Effector CD8-positive, alpha-beta T cell (primary cell): ENCODE measurements at regions not wholly inside any gene's neighbourhood (a gene's known extent, or its start where the extent isn't known, plus 50 kb on each side); places are given as distances from the start of the nearest gene placed in this dataset.

ENCODE experiments used
- DNase-seq: peaks from one replicate; lab custom pipeline; 2025; lab: John Stamatoyannopoulos, UW

DNA sequence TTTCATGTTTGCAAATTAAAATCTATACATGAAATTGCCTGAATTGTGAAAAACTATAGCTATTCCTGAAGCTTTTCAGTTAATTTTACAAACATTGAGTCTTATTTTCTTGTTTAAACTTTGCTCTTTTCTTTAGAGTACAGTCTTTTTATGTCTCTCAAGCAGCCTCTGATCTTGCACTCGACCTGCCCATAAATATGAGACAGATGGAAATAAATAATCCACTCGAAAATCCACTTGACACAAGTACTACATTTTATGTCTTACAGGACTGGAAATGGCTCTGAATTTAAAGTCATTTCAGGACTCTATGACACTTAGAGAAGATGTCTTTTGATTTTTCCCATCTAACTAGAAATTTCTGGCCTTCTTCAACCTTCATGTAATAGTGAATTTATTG is 283.8 kb downstream of the USP25 start:
- DNase-seq, result no peak

DNA sequence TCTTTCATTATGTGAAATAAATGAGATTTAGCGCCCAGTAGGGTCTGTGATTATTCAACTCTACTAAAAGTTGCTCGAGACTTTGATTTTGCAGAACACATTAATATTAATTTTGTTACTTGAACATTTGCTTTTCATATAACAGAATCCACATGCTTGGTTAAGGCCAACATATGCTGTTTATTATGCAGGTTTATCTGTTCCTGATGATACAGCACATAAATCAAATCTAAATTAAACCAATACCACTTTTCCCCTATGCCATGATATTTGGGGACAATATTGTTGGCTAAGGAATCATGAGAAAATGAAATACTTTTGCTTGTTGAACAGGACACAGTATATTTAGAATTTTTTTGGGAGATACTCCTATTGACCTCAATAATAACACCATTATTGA is 291.1 kb downstream of the USP25 start:
- no peak for DNase-seq

DNA sequence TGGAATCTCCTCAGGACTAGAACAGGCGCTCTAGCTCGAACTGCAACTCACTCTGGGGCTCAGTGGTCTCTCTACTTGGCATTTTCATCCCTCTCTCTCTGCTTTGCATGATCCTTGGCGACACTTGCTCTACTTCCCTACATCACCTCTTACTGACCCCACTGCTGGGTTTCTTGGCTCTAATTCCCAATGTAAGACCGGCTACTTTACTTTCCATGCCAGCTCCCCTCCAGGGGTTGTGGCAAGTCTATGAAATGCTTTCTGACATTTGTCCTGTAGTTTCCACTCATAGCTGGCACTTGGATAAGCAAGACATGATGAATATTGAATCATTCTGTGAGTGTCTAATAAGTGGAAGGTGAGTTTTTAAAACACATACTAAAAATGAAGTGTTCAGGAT is 292.3 kb downstream of the USP25 start:
- no peak for DNase-seq

DNA sequence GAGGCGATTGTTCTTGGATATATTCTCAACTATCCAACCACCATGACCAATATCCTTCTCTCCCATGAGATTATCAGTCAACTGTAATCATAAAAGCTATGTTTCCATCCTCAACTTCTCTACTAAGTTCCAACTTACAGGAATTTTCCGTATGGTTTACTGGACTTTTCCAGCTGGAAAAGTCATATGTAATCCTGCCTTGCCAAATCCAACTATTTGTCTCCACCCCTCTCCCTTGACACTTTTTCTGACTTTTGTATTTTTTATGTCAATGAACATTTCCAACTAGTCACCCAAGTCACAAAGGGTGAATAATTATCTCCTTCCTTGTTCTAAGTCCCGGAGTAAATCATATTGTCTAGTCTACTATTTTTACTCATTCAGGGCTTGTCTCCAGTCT is 293.1 kb downstream of the USP25 start:
- DNase-seq, result no peak

DNA sequence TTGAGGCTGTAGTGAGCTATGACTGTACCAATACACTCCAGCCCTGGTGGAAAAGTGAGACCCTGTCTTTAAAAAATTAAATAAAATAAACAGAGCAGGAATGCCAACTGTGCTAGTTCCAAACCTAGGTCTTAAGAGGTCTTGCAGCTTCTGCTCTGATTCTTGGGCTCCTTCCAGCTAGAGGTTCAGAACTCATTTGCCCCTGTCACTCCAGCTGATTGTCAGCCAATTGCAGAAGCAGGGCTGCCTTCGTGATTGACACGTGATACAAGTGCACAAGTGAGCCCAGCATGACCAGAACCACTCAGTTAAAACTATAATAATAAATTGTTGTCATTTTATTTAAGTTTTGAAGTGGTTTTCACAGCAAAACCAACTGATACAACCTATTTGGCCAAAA is 298.4 kb downstream of the USP25 start:
- no peak for DNase-seq

DNA sequence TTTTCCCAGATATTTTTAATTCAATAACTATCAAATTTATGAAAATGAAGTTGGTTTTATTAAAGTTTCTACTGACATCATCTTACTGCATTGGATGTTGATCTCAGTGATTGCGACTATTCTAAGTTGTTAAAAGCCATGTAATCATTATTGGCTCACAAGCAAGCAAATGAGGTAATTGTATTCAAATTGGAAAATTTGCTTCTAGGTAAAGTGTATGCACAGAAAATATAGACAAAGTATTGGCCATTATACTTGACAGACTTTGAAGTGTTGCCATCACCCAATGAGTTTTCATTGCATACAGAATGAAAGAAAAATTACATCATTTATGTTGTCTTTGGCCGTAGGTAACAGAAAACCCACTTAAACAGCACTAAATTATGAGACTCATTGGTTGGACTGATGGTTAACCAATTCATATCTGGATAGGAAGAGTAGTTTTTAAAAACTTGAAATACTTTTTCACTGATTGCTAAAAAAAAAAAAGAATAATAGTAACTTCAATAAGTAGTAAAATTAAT is 299.2 kb downstream of the USP25 start:
- DNase-seq, result no peak

DNA sequence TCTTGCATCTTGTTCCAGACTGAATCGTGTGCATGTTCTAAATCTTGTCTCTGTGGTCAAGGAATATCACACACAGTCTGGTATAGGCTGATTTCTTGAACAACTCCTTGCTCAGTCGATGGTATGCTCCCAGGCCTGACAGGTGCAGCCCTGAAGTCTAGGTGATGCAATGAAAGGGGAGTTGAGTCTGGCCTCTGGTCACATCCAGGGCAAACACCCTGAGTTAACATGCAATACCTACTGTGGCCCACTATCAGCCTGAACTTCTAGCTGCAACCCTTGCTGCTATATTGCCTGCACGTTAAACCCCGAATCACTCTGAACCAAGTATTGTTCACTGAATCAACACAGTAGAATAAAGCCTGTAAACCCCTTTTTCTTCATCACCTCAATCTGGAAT is 303.4 kb downstream of the USP25 start:
- no peak for DNase-seq

DNA sequence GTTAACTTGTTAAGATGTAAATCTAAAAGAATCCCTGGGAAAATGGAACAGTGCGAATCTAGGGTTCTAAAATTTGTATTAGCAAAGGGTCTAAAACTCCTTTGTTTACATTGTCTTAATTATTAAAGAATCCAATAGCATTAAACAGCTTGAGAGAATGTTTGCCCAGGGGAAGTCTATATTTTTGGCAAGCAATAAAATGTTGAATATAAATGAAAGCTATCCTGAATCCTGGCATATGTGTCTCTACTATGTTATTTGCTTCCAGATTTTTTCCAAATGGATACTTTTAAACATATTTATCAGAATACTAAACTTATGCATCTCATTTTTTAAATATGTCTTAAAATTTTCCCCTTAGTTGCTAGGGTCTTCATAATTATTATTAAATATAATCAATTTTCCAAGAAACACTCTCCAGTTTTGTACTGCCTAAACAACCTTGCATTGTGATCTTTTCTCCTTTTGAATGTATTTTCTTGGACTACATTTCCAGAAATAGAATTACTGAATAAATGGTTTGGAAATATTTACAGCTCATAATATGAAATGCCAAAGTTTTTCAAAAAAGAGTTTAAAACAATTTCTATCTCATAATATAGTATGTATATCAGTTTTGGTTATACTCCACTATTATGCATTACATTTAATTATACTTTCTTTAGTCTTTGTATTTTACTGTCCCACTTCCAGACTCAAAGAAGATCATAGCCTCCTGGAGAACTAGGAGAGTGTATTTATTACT is 304.8 kb downstream of the USP25 start:
- DNase-seq, result no peak

DNA sequence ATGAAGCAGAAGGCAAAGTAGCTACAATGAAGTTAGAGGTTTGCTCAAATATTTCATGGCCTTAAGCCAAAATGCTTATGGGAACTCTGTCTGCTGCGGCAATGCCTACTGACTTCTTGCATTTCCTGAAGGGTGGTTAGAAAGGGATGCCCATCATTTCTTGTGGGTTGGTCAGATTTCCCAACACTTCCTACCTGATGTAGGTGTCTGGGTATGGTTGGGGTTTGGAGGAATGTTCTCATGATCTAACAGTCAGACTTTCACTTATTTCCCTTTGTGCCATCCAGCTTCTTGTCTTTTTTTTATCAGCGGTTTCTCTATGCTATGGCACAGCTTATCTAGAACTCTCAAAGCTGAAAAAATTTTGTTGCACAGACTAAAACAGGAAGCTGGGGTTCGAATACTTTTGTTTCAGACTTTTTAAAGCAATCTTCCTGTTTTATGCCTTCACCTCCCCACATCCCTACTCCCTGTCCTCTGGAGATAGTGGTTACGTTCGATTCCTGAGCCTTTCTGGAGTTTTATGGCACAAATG is 307.7 kb downstream of the USP25 start:
- no peak for DNase-seq

DNA sequence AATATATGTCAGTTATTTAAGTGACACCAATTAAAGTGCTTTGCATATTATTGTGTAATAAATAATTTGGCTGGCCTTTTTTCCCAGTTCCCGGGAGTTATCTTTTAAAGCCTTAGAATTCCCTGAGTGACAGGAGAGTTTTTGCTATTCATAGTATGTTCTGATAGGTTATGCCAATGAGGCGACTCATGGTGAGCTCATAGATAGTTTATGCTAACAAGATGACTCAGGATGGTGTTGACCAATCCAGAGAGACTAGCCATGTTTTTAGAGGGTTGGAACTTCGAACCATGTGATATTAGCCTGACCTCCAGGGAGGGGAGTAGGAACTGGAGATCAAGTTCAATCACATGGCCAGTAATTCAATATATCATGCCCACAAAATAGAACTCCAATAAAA is 310.8 kb downstream of the USP25 start:
- no peak for DNase-seq

DNA sequence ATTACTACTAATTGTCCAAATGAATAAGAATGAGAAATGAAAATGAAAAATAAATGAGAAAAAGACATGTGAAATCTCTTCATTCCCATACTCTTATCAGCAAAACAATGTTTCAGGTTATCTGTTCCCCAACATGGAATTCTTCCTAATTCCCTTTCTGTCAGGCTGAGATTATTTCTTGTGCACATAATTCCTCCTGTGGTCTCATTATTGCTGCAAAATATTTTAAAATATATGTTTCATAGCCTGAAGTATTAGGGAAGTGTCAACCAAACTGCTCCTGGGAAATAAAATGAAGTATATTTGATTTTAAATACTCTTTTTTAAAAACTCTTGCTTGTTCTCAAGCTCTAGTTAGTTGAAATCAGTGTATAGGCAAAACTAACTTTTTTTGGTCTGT is 314.9 kb downstream of the USP25 start:
- no peak for DNase-seq

DNA sequence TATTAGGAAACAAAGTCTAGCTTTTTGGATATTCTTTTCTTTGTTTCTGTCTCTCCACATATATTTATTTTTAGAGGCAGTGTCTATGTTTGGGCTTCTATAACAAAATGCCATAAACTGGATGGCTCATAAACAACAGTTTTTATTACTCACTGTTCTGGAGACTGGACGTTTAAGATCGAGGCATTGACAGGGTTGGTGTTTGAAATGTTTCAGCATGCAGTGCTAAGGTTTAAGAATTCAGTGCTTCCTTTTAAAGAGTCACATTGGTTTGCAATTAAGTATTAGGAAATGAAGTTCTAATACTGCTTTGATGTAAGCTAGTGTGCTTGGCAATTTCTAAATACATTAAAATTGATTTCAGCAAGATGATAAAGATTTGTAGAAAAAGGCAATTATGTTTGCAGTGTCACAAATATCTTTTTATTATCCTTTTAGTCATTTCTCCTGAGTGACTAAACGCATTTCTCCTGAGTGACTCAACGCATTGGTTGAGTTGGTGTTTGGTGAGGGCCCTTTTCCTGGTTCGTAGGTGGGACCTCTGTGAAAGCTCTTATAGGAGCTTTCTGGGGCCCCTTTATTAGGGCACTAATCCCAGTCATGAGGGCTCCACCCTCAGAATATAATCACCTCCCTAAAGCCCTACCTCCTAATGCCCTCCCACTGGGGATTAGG is 317.0 kb downstream of the USP25 start:
- DNase-seq, result no peak

DNA sequence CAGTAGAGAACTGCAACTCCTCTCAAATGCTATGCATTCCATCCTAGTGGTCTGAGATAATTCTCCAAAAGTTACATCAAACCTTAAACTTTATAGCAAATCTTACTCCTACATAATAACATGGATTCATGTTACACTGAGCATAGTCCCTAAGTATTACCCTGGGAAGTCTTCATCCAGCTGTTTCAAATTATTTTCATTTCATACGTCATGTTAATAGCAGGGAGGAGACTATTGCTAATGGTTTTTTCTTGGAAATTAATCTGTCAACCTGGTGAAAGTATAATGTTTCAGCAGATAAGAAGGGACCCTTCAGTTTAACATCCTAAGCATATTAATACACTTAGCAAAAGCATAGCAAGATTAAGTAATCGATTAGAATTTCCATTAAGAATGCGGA is 318.1 kb downstream of the USP25 start:
- no peak for DNase-seq

DNA sequence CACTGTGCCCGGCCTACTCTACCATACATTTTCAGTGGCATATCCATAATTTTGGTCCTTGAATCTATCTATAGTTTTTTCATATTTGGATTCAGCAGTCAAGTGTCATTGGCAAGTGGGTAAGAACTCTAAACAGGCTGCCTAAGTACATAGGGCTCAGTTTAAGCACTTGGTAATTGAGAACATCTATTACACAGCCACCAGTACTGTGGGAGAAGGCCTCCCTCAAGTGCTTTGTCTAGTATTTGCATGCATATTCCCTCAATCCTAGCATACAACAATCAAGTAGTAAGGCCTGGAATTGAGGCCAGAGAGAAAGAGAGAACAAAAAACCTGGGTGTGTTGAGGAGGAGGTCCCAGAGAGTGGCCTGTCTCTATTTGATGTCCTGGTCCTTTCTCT is 325.2 kb downstream of the USP25 start:
- no peak for DNase-seq

DNA sequence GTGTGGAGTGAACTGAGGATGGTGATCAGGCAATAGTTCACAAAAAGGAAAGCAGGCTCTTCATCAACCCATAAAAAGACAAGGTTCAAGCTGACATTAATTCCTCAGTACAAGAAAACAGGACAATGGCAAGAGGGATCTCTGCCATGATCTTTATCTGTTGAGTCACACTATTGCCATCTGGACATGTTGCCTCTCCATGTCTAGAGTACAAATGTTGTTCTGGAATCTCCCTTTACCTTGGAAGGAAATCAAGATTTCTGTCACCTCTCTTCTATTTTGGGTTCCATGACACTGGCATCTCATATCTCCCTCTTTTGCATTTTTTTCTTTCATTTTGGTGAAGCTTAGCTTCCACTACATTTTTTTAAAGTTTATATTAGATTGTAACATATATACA is 329.1 kb downstream of the USP25 start:
- DNase-seq, result no peak

DNA sequence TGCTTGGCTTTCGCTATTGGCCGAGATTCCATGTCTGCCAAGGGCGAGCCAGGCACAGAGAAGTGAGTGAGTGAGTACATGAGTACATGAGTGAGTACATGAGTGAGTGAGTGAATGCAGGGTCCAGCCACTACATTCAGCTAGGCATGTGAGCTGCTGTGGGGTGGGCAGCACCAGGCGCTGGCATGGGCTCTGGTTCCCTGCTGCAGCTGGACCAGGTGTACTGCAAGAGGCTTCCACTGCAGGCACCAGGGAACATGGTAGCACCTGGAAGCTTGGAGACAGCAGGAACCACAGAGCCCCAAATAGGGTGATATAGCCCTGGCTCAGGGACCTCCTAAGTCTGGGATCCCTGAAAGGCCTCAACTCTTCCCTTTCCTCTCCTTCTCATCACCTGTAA is 330.2 kb downstream of the USP25 start:
- DNase-seq, result no peak

DNA sequence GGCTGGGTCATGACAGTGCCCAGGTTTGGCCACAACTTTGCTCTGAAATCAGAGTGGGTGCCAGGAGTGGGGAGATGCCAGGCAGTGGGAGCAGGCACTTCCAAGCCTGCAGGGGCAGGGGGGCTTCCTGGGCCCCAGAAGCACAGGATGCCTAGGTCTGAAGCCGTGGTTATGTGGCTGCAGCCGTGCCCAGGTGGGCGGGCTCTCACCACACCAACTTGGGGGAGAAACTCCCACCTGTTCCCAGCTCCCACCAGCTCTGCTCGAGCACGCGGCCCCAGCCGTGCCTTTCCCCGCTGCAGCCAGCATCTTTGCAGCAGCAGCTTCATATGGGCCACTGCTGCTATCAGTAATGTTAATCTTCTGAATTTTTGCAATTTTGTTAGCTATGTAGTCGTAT is 331.4 kb downstream of the USP25 start:
- DNase-seq, result no peak

DNA sequence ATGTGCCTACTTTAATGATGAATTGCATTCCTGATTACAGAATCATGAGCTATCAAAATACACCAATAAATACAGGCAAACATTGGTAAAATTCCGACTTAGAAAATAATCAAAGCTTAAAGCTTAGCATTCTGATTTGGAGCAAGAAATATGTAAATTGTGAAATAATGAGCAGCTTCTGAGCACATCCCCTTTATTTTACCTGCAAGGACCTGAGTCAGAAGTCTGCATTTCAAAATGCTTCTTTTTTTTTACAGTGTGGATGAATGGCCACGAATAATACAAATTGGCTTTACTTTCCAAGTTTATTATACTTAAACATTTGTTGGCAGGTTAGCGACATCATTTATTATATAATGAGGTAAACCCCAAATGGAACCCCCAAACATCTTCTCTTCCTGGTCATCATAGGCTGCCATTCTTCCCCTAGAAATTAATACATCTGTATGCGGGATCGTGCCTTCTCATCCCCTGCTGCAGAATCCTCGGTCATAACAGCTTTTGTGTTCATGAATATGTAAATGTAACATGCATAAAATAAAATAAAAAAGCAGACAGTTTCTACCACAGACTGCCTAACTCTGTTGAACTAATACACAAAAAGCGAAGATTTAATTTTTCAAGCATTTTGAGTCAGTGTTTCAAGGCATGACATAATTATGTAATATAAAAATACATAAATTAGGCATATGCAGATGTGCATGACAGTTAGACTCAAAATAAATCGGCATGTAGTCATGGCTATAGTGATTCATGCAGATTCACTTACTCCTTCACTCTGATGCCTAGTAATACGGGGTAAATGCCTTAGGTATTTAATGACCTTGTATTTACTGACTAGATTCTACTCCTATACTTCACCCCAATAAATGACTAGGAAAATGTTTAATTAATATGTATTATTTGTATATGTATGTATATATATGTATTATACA is 339.7 kb downstream of the USP25 start:
- DNase-seq, result no peak

DNA sequence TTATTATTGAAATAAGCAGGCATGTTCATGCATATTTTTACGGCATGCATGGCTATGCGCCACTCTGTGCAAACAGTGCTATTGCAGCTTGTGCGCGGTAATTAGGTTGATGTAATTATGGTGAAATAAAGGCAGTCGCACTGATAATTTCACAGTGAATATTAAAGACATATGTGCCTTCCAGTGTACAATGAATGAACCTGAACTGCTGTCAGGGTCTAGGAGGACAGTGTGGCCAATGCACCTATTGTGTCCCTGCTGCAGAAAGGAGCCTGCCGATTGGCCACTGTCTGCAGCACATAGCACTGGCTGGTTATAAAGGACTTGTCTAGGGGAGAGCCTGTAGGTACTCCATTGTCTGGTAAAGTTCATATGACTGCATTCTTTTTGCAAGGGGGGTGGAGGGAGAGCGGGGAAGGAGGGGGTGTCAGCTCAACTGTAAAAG is 340.4 kb downstream of the USP25 start:
- no peak for DNase-seq

DNA sequence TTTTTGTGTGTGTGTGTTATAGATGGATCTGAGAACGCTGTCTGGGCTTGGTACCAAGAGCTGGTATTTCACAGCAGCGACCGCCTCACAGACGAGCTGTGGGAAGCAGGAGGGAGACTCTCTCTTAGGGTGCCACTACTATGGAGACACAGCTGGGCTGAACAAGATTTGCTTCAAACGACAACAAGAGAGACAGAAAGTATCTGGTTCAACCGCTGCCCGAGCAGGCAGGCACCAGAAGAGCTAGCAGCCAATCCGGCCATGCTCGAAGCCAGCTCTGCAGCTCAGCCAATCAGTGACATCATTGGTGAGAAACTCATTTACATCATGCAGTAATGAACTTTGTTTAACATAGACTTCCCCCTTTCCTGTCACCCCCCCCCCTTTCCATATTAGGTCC is 341.3 kb downstream of the USP25 start:
- no peak for DNase-seq

DNA sequence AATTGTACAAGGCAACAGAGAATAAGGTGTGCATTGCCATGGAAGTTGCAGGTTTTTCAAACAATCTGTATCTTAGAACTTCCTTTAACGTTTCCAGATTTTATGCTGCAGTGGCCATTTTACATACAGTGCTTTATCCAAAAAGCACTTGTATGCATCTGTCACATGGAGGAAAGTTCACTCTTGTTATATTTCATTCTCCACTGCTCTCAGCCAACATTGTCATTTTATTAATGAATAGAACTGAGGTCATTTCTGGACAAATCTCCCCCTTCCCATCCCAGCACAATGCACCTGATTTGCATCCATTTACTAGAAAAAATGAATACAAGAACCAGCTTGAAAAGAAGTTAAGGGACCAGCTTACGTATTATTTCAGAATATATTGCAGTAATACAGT is 342.0 kb downstream of the USP25 start:
- DNase-seq, result no peak

DNA sequence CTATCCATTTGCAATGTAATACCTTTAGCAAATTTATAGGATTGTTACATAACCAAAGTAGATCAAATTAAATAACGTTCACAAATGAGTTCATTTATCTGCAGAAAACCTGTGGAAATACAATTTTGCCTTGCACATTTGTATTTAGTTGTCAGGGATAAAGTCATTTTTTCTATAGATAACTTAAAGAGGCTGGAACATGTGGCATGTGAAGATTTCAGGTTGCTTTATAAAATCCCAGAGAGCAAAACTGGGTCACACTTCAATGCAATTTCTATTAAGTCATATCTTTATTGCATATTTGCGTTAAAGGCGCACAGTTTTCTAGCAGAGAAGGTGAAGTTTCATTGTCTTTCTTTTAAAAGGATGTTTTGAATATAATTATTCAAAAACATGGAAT is 342.4 kb downstream of the USP25 start:
- no peak for DNase-seq
